Immature natural killer cell (primary cell): ENCODE measurements at regions not wholly inside any gene's neighbourhood (a gene's known extent, or its start where the extent isn't known, plus 50 kb on each side); places are given as distances from the start of the nearest gene placed in this dataset.

ENCODE experiments used
- DNase-seq, 3 donors: peaks; one replicate each; pipeline ENCODE4 v3.0.0; 2022; ENCODE audit warnings: mixed read lengths in 1 of 3
- H3K27ac Mint-ChIP-seq, 6 donors: one replicate each; pipeline ENCODE4 v1.8.0; 2020; ENCODE audit warnings: mixed read lengths in 6 of 6, mild to moderate bottlenecking in 5 of 6, inconsistent platforms in 4 of 6, moderate library complexity in 3 of 6
- H3K27me3 Mint-ChIP-seq, 3 donors: one replicate each; pipeline ENCODE4 v1.8.0; 2020 to 2021; ENCODE audit warnings: low read depth in 3 of 3, mild to moderate bottlenecking in 3 of 3, mixed read lengths in 3 of 3, moderate library complexity in 3 of 3, inconsistent platforms in 1 of 3
- H3K36me3 Mint-ChIP-seq, 3 donors: one replicate each; pipeline ENCODE4 v1.8.0; 2020; ENCODE audit warnings: mixed read lengths in 3 of 3, inconsistent platforms in 2 of 3, mild to moderate bottlenecking in 2 of 3
- H3K4me1 Mint-ChIP-seq, 2 donors: one replicate each; pipeline ENCODE4 v1.8.0; 2020; ENCODE audit warnings: inconsistent platforms in 2 of 2, mild to moderate bottlenecking in 2 of 2, mixed read lengths in 2 of 2, moderate library complexity in 1 of 2
- H3K4me3 Mint-ChIP-seq, 5 donors: one replicate each; pipeline ENCODE4 v1.8.0; 2020; ENCODE audit warnings: mild to moderate bottlenecking in 5 of 5, mixed read lengths in 5 of 5, inconsistent platforms in 3 of 5, moderate library complexity in 3 of 5
- H3K9me3 Mint-ChIP-seq, 6 donors: one replicate each; pipeline ENCODE4 v1.8.0; 2020; ENCODE audit warnings: mild to moderate bottlenecking in 6 of 6, mixed read lengths in 6 of 6, inconsistent platforms in 4 of 6, moderate library complexity in 3 of 6

- Mint-ChIP-seq H3K9me3 (no peaks in the 10 kb centered on the region), H3K4me3 (peak overlapping the region; percentile 53 to 81 (median 69)), H3K4me1 (peaks cover 15 to 17% of the 10 kb centered on the region in 2 donors), H3K36me3 (no peaks in the 10 kb centered on the region), H3K27me3 (peaks cover 9 to 22% (median 21%) of the 10 kb centered on the region in 3 donors), H3K27ac (no peak overlapping the region)
- DNase-seq, result no peak
These were observed 130.9 kb downstream of the NDUFA12 start for GRCh38 chr12:94872671-94872970.

- Mint-ChIP-seq H3K27ac (no peak overlapping the region), H3K9me3 (no peaks in the 10 kb centered on the region), H3K36me3 (no peaks in the 10 kb centered on the region), H3K4me1 (peaks cover 15 to 17% of the 10 kb centered on the region in 2 donors), H3K4me3 (peak overlapping the region; percentile 53 to 81 (median 69)), H3K27me3 (peaks cover 9 to 21% (median 20%) of the 10 kb centered on the region in 3 donors)
- no peak for DNase-seq
These were observed 131.4 kb downstream of the NDUFA12 start for GRCh38 chr12:94872007-94872653.

GRCh38 chr12:94870511-94870910, 133.0 kb downstream of the NDUFA12 start:
- H3K36me3 Mint-ChIP-seq, result no peaks in the 10 kb centered on the region
- no peak overlapping the region for H3K27ac Mint-ChIP-seq
- H3K4me1 Mint-ChIP-seq, result peaks cover 15% of the 10 kb centered on the region in 2 donors
- H3K4me3 Mint-ChIP-seq, result no peak overlapping the region
- peaks cover 9 to 21% (median 17%) of the 10 kb centered on the region in 3 donors for H3K27me3 Mint-ChIP-seq
- no peaks in the 10 kb centered on the region for H3K9me3 Mint-ChIP-seq
- DNase-seq, result no peak

GRCh38 chr12:94868161-94868560, 135.3 kb downstream of the NDUFA12 start:
- Mint-ChIP-seq H3K27ac (no peak overlapping the region), H3K27me3 (peaks cover 0 to 15% (median 11%) of the 10 kb centered on the region in 3 donors), H3K9me3 (no peaks in the 10 kb centered on the region), H3K36me3 (no peaks in the 10 kb centered on the region), H3K4me1 (peaks cover 3 to 5% of the 10 kb centered on the region in 2 donors), H3K4me3 (no peak overlapping the region)
- DNase-seq, result no peak

- Mint-ChIP-seq H3K9me3 (no peaks in the 10 kb centered on the region), H3K36me3 (no peaks in the 10 kb centered on the region), H3K4me1 (no peaks in the 10 kb centered on the region), H3K27ac (no peak overlapping the region), H3K27me3 (peaks cover 0 to 11% (median 10%) of the 10 kb centered on the region in 3 donors), H3K4me3 (no peak overlapping the region)
- no peak for DNase-seq
These were observed 136.2 kb downstream of the NDUFA12 start for GRCh38 chr12:94867066-94867855.

GRCh38 chr12:94864987-94865386, 138.5 kb downstream of the NDUFA12 start:
- H3K27me3 Mint-ChIP-seq, result peaks cover 0 to 5% (median 3%) of the 10 kb centered on the region in 3 donors
- H3K4me1 Mint-ChIP-seq, result no peaks in the 10 kb centered on the region
- no peak for DNase-seq
- no peaks in the 10 kb centered on the region for H3K9me3 Mint-ChIP-seq
- H3K4me3 Mint-ChIP-seq, result no peak overlapping the region
- H3K36me3 Mint-ChIP-seq, result no peaks in the 10 kb centered on the region
- no peak overlapping the region for H3K27ac Mint-ChIP-seq

- no peaks in the 10 kb centered on the region for H3K4me1 Mint-ChIP-seq
- no peaks in the 10 kb centered on the region for H3K9me3 Mint-ChIP-seq
- no peak overlapping the region for H3K4me3 Mint-ChIP-seq
- H3K27me3 Mint-ChIP-seq, result peaks cover 0 to 5% (median 3%) of the 10 kb centered on the region in 3 donors
- H3K27ac Mint-ChIP-seq, result no peak overlapping the region
- H3K36me3 Mint-ChIP-seq, result no peaks in the 10 kb centered on the region
- DNase-seq, result no peak
These were observed 140.0 kb downstream of the NDUFA12 start for GRCh38 chr12:94863321-94864035.

- DNase-seq, result no peak
- H3K27ac Mint-ChIP-seq, result no peak overlapping the region
- peaks cover 0 to 4% (median 0%) of the 10 kb centered on the region in 3 donors for H3K36me3 Mint-ChIP-seq
- peaks cover 2 to 6% (median 2%) of the 10 kb centered on the region in 3 donors for H3K27me3 Mint-ChIP-seq
- H3K4me3 Mint-ChIP-seq, result no peak overlapping the region
- H3K9me3 Mint-ChIP-seq, result no peaks in the 10 kb centered on the region
- H3K4me1 Mint-ChIP-seq, result no peaks in the 10 kb centered on the region
These were observed 141.1 kb downstream of the NDUFA12 start for GRCh38 chr12:94862421-94862820.

- H3K9me3 Mint-ChIP-seq, result peaks cover 0 to 2% (median 0%) of the 10 kb centered on the region in 6 donors
- DNase-seq, result no peak
- peaks cover 0 to 4% (median 0%) of the 10 kb centered on the region in 3 donors for H3K36me3 Mint-ChIP-seq
- no peak overlapping the region for H3K27ac Mint-ChIP-seq
- peaks cover 5 to 6% of the 10 kb centered on the region in 2 donors for H3K4me1 Mint-ChIP-seq
- H3K27me3 Mint-ChIP-seq, result peaks cover 8 to 11% (median 10%) of the 10 kb centered on the region in 3 donors
- H3K4me3 Mint-ChIP-seq, result no peak overlapping the region
These were observed 147.2 kb downstream of the NDUFA12 start for GRCh38 chr12:94856324-94856723.

GRCh38 chr12:94855853-94856252, 147.6 kb downstream of the NDUFA12 start:
- peaks cover 0 to 2% (median 0%) of the 10 kb centered on the region in 6 donors for H3K9me3 Mint-ChIP-seq
- no peak overlapping the region for H3K27ac Mint-ChIP-seq
- no peak overlapping the region for H3K4me3 Mint-ChIP-seq
- peaks cover 0 to 4% (median 0%) of the 10 kb centered on the region in 3 donors for H3K36me3 Mint-ChIP-seq
- DNase-seq, result no peak
- H3K27me3 Mint-ChIP-seq, result peaks cover 8 to 14% (median 10%) of the 10 kb centered on the region in 3 donors
- H3K4me1 Mint-ChIP-seq, result peaks cover 5 to 6% of the 10 kb centered on the region in 2 donors

GRCh38 chr12:94851396-94852028, 152.0 kb downstream of the NDUFA12 start:
- no peak overlapping the region for H3K4me3 Mint-ChIP-seq
- H3K27me3 Mint-ChIP-seq, result peaks cover 5 to 12% (median 8%) of the 10 kb centered on the region in 3 donors
- H3K9me3 Mint-ChIP-seq, result peaks cover 0 to 2% (median 0%) of the 10 kb centered on the region in 6 donors
- H3K36me3 Mint-ChIP-seq, result no peaks in the 10 kb centered on the region
- DNase-seq, result no peak
- peaks cover 5 to 6% of the 10 kb centered on the region in 2 donors for H3K4me1 Mint-ChIP-seq
- no peak overlapping the region for H3K27ac Mint-ChIP-seq

- Mint-ChIP-seq H3K4me1 (peaks cover 0 to 1% of the 10 kb centered on the region in 2 donors), H3K36me3 (no peaks in the 10 kb centered on the region), H3K9me3 (peaks cover 0 to 2% (median 0%) of the 10 kb centered on the region in 6 donors), H3K27ac (no peak overlapping the region), H3K4me3 (no peak overlapping the region), H3K27me3 (peaks cover 1 to 6% (median 5%) of the 10 kb centered on the region in 3 donors)
- DNase-seq, result no peak
These were observed 154.0 kb downstream of the NDUFA12 start for GRCh38 chr12:94849411-94849976.

GRCh38 chr12:94848966-94849365, 154.5 kb downstream of the NDUFA12 start:
- H3K4me1 Mint-ChIP-seq, result peaks cover 0 to 1% of the 10 kb centered on the region in 2 donors
- no peak overlapping the region for H3K27ac Mint-ChIP-seq
- peaks cover 0 to under 1% (median 0%) of the 10 kb centered on the region in 6 donors for H3K9me3 Mint-ChIP-seq
- no peak overlapping the region for H3K4me3 Mint-ChIP-seq
- DNase-seq, result no peak
- no peaks in the 10 kb centered on the region for H3K36me3 Mint-ChIP-seq
- H3K27me3 Mint-ChIP-seq, result peaks cover 1 to 6% (median 5%) of the 10 kb centered on the region in 3 donors
